ENCODE measurements at regions not wholly inside any gene's neighbourhood (a gene's known extent, or its start where the extent isn't known, plus 50 kb on each side); places are given as distances from the start of the nearest gene placed in this dataset.

DNA sequence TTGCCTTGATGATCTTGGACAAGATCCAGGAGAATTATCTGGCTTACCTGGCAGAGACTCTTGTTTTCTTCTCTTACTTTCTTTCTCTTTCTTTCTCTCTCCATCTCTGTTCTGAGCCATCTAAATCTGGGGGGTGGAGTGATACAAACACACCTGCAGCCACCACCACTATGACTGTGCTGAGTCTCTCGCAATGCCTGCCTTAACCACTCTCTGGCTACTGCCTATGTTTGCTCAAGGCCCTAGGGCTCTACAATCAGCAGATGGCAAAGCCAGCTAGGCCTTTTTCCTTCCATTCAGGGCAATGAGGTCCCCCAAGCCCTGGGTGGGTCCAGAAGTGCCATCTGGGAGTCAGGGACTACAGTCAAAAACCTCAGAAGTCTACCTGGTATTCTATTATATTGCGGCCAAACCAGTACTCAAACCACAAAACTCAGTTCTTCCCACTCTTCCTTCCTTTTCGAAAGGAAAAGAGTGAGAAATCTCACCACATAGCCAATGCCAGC, 978.9 kb upstream of the NXPH2 start:
- no peak overlapping the region for H3K4me3 ChIP-seq (replicated peaks; ENCODE audit: insufficient read depth, low read length)
- H3K27me3 ChIP-seq (ENCODE audit: insufficient read depth, poor library complexity, severe bottlenecking) = no peaks in the 10 kb centered on the region
- no peak for TF ChIP-seq POLR2AphosphoS5 (IDR thresholded peaks at IDR 0.05; ENCODE audit: low read depth)
- TF ChIP-seq, protein P1, sequence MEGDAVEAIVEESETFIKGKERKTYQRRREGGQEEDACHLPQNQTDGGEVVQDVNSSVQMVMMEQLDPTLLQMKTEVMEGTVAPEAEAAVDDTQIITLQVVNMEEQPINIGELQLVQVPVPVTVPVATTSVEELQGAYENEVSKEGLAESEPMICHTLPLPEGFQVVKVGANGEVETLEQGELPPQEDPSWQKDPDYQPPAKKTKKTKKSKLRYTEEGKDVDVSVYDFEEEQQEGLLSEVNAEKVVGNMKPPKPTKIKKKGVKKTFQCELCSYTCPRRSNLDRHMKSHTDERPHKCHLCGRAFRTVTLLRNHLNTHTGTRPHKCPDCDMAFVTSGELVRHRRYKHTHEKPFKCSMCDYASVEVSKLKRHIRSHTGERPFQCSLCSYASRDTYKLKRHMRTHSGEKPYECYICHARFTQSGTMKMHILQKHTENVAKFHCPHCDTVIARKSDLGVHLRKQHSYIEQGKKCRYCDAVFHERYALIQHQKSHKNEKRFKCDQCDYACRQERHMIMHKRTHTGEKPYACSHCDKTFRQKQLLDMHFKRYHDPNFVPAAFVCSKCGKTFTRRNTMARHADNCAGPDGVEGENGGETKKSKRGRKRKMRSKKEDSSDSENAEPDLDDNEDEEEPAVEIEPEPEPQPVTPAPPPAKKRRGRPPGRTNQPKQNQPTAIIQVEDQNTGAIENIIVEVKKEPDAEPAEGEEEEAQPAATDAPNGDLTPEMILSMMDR (IDR thresholded peaks at IDR 0.05; ENCODE audit: insufficient read depth, low read length) = no peak
- TF ChIP-seq GABPA (IDR thresholded peaks at IDR 0.05; ENCODE audit: low read depth) = no peak
- no peak for TF ChIP-seq SPI1 (IDR thresholded peaks at IDR 0.05; ENCODE audit: borderline replicate concordance, low read depth)
- TF ChIP-seq, protein P2, sequence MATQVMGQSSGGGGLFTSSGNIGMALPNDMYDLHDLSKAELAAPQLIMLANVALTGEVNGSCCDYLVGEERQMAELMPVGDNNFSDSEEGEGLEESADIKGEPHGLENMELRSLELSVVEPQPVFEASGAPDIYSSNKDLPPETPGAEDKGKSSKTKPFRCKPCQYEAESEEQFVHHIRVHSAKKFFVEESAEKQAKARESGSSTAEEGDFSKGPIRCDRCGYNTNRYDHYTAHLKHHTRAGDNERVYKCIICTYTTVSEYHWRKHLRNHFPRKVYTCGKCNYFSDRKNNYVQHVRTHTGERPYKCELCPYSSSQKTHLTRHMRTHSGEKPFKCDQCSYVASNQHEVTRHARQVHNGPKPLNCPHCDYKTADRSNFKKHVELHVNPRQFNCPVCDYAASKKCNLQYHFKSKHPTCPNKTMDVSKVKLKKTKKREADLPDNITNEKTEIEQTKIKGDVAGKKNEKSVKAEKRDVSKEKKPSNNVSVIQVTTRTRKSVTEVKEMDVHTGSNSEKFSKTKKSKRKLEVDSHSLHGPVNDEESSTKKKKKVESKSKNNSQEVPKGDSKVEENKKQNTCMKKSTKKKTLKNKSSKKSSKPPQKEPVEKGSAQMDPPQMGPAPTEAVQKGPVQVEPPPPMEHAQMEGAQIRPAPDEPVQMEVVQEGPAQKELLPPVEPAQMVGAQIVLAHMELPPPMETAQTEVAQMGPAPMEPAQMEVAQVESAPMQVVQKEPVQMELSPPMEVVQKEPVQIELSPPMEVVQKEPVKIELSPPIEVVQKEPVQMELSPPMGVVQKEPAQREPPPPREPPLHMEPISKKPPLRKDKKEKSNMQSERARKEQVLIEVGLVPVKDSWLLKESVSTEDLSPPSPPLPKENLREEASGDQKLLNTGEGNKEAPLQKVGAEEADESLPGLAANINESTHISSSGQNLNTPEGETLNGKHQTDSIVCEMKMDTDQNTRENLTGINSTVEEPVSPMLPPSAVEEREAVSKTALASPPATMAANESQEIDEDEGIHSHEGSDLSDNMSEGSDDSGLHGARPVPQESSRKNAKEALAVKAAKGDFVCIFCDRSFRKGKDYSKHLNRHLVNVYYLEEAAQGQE (IDR thresholded peaks at IDR 0.05; ENCODE audit: insufficient replicate concordance, low read depth) = no peak
- DNase-seq (ENCODE audit: low read depth in 1 of 2, low spot score in 1 of 2) = no peak
- no peak overlapping the region for H3K27ac ChIP-seq (replicated peaks)

DNA sequence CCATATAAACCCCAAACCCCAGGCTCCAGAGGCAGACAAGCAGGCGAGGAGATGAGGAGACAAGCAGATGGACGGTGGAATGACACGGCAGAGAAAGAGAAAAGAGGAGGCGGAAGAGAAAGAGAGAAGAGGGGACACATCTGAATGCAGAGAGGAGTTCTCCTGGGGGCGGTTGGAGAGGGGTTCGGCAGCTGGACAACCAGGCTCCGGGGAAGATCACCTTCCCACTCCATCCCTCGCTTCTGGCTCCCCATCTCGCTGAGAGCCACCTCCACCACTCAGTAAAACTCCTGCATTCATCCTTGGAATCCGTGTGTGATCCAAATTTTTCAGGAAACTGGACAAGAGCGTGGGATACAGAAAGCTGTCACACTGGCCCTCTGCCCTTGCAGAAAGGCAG, 966.7 kb upstream of the NXPH2 start:
- Histone ChIP-seq H3K27me3 (ENCODE audit: insufficient read depth, poor library complexity, severe bottlenecking) (no peaks in the 10 kb centered on the region), H3K27ac (replicated peaks) (no peak overlapping the region), H3K4me3 (replicated peaks; ENCODE audit: insufficient read depth, low read length) (no peak overlapping the region)
- no peak for DNase-seq (ENCODE audit: low read depth in 1 of 2, low spot score in 1 of 2)
- TF ChIP-seq GABPA (IDR thresholded peaks at IDR 0.05; ENCODE audit: low read depth) (no peak), POLR2AphosphoS5 (IDR thresholded peaks at IDR 0.05; ENCODE audit: low read depth) (no peak), SPI1 (IDR thresholded peaks at IDR 0.05; ENCODE audit: borderline replicate concordance, low read depth) (no peak)
- TF ChIP-seq, protein P2 (IDR thresholded peaks at IDR 0.05; ENCODE audit: insufficient replicate concordance, low read depth) = no peak
- TF ChIP-seq, protein P1 (IDR thresholded peaks at IDR 0.05; ENCODE audit: insufficient read depth, low read length) = no peak

DNA sequence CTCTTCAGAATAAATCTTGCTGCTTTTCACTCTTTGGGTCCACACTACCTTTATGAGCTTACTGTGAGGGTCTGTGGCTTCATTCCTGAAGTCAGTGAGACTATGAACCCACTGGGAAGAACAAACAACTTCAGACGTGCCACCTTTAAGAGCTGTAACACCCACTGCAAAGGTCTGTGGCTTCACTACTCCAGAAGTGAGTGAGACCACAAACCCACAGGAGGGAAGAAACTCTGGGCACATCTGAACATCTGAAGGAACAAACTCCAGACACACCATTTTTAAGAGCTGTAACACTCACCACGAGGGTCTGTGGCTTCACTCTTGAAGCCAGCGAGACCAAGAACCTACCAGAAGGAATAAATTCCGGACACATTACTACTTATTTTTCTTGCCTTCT, 964.1 kb upstream of the NXPH2 start:
- TF ChIP-seq GABPA (IDR thresholded peaks at IDR 0.05; ENCODE audit: low read depth) = no peak
- TF ChIP-seq POLR2AphosphoS5 (IDR thresholded peaks at IDR 0.05; ENCODE audit: low read depth) = no peak
- TF ChIP-seq SPI1 (IDR thresholded peaks at IDR 0.05; ENCODE audit: borderline replicate concordance, low read depth) = no peak
- TF ChIP-seq, protein P2 (IDR thresholded peaks at IDR 0.05; ENCODE audit: insufficient replicate concordance, low read depth) = no peak
- TF ChIP-seq, protein P1 (IDR thresholded peaks at IDR 0.05; ENCODE audit: insufficient read depth, low read length) = no peak
- H3K27me3 ChIP-seq (ENCODE audit: insufficient read depth, poor library complexity, severe bottlenecking) = no peaks in the 10 kb centered on the region
- no peak overlapping the region for H3K27ac ChIP-seq (replicated peaks)
- no peak for DNase-seq (ENCODE audit: low read depth in 1 of 2, low spot score in 1 of 2)
- no peak overlapping the region for H3K4me3 ChIP-seq (replicated peaks; ENCODE audit: insufficient read depth, low read length)
